A172 (cell line): ENCODE measurements at regions not wholly inside any gene's neighbourhood (a gene's known extent, or its start where the extent isn't known, plus 50 kb on each side); places are given as distances from the start of the nearest gene placed in this dataset.

Source experiments
- DNase-seq: peaks from one replicate; pipeline ENCODE4 v3.0.0-alpha.2; 2015; ENCODE audit warnings: low spot score

DNA sequence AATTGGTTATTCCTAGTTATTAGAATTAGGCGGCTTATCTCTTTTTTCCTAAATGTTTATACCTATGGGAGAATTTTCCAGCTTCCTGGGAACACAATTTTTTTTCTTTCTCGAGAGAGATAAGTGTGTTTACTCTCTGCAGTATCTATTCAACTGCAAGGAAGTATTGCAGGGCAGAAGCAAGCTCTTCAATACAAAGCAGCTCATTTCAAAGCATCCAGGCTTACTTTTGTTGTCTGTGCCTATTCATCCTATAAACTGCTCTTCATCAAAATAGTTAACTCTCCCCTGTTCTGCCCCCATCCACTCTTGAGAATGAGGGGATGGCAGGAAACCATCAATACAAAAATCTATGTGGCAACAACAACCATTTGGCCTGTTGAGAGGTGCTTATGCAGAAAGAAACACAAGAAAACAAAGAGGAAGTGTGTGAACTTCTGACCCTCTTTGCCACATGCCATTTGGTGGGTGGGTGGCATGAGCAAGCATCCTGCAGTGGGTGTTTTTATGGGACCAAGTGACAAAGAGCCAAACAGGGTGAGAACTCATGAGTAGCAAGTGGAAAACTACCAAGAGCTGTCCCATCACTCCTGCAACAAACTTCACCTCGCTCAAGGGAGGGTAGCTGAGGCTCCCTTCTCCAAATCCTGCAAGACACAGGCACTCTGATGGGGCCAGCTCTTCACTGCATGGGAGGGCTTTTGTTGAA is 50.6 kb upstream of the MRPS6 start:
- peak; percentile 28 for DNase-seq

DNA sequence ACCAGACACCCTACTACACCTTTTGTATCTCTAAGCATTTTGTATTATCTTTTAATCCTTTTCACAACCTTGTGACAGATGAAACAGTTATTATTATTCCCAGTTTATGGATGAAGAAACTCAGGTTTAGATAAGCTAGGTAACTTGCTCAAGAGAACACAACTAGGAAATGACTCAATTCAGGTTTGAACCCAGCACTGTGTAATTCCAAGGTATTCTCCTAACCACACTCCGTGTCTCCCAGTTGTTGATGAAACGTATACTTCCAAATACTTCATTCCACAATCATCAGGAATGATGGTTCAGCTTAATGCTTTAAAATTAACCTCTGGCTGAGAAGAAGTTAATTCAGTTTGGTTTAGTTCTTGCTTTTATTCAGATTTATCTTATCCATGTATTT is 51.7 kb upstream of the MRPS6 start:
- no peak for DNase-seq

DNA sequence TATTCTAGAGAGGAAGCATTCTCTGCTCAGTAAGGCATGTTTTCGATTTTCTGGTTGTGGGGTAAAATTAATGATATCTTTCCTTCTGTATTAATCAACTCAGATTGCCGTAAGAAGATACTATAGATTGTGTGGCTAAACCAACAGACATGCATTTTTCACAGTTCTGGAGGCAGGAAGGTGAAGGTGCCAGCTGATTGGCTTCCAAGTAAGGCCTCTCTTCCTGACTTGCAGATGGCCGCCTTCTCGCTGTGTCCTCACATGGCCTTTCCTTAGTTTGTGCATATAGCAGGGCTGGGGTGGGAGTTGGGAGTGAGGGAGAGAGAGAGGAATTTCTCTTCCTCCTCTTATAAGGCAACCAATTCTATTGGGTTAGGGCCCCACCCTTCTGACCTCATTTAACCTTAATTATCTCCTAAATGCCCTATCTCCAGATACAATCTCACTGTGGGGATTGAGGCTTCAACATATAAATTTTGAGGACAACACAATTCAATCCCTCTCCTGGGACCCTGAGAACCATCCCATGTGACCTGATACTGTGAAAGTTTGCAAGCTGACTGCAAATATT is 52.3 kb upstream of the MRPS6 start:
- DNase-seq, result no peak

DNA sequence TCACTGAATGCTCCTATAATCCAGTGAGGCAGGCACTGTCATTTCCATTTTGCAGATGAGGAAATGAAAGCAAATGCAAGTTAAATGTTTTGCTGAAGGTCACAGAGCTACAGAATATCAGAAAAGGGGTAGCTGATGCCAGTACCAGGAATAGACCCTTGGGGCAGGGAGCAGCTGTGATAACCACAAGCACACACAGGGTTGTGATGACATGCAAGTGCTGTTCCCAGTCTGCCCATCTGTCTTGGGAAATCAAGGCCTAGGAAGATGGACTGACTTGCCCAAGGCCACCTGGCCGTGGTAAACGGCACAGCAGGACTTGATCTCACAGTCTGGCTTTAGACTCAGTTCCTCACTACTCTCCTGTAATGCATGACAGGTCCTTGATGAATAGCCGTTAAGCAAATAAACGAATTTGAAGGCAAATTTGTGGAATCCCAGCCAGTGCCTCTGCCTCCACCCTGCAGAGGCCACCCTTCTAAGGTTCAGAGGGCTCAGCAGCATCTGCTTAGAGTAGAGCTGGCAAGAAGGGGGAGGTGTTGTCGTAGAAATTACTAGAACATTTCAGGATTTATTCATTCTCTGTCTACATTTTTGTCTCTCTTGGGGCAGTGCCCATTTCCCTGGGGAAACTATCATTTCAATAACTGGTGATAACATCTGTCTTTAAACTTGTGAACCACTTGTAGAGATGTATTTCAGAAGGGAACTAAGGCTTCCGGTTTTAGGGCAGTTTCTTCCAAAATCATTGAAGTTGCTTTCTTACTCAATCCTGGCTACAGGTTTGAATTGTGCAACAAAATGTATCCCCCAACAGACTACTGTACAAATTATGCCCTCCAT is 53.2 kb upstream of the MRPS6 start:
- DNase-seq, result peak; percentile 57

DNA sequence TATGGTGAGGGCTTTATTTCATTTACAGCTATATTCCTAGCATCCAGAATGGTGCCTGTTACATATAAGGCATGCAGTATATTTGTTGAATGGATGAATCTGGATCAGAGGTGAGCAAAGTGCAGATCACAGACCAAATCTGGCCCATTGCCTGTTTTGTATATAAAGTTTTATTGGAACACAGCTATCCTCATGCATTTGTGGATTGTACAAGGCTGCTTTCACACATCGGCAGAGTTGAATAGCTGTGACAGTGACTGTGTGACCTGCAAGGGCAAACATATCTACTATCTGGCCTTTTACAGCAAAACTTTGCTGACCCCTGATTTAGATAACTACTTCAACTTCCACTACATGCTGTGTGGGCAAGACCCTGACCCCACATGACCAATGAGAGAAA is 54.0 kb upstream of the MRPS6 start:
- no peak for DNase-seq

DNA sequence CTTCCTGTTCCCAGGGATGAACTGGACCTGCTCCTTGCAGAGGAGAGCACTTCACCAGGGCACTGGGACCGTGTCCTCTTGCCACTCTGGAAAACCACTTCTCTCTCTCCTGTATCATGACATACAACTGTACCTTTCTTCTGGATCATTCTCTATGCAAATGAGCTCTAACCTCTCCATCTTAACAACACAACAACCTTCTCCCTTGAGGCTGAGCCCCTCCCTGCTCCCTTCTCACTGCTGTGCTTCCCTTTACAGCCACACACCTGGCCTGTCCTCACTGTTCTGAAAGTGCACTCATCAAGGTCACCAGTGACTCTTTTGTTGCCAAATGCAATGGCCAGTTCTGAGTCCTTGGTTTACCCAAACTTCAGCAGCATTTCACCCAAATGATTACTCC is 54.5 kb upstream of the MRPS6 start:
- DNase-seq, result no peak

DNA sequence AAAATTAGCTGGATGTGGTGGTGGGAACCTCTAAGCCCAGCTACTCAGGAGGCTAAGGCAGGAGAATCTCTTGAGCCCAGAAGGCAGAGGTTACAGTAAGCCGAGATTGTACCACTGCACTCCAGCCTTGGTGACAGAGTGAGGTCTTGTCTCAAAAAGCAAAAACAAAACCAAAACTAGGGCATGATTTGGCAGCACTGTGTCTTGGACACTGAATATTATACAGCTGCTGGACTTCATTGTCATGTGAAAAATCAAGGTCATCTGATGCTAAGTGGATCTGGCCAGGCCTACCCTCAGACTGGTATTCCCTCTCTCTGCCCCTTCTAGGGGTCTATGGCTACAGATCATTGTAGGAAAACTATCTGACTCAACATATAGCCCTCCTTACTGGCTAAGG is 55.2 kb upstream of the MRPS6 start:
- DNase-seq, result no peak

DNA sequence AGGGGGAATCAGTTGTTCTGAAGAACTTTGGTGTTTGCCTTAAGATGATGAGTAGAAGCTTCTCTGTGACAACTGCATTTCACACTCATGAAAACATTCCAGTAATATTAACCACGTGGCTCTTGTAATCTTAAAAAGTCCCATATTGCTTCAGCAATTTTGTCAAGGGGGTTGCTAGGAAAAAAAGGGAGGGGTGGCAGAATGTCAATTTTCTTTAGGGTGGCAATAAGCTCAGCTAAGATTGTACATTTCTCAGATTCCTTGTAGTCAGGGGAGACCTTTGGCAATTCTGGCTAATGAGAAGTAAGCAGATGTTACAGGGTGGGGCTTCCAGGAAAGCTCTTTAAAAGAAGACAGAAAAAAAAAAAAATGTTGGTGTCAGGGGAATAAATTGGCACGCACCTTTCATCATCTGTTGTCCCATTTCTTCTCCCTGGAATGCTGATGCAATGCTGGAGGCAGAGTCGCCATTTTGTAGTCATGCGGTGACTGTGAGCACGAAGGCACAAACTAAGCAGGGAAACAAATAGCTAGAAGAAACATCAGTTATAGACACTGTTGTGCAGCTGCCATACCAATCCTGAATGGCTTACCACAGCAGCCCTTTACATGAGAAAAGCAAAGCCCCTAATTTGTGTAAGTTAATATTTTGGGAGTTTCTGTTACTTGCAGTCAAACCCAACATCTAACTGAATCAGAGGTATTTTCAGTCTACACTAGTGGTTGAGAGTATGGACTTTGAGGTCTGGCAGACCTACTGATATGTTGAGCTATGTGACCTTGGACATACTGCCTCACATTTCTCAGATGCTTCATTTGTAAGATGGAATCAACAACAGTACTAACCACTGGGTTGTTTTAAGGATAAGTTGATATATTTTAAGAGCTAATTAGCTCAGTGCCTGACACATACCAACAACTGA is 56.1 kb upstream of the MRPS6 start:
- DNase-seq, result no peak

DNA sequence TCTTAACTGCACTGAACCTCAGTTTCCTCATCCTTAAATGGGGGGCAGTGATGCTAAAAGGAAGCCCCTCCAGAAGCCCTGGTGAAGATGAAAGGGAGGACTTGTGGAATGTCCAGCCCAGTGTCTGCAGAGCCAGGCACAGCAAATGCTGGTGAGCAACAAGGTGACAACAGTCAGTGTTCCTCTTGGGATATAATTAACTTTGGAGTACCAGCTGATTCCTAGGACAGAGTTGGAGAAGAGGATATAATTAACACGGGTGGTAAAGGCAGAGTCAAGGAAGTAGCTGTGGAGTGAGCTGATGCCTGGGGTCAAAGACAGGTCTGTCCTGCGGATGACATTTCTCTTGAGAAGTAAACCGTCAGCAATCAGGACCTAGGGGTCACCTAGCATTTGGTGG is 60.7 kb upstream of the MRPS6 start:
- DNase-seq, result no peak

DNA sequence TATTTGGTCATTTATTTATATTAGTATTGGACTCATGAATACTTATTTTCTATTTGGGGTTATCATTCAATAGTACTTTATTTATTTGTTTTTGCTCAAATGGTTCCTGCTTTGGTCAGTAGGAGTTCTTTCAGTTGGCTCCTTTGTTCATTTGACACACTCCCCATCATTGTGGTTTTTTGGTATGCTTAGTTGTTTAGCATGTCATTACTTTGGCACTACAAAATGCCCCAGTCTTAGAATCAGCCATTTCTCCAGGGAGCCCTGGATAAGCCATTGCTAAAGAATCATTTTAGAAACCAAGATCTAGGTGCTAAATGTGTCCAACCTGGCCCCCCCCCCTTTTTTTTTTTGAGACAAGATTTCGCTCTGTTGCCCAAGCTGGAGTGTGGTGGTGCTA is 61.7 kb upstream of the MRPS6 start:
- DNase-seq, result no peak

DNA sequence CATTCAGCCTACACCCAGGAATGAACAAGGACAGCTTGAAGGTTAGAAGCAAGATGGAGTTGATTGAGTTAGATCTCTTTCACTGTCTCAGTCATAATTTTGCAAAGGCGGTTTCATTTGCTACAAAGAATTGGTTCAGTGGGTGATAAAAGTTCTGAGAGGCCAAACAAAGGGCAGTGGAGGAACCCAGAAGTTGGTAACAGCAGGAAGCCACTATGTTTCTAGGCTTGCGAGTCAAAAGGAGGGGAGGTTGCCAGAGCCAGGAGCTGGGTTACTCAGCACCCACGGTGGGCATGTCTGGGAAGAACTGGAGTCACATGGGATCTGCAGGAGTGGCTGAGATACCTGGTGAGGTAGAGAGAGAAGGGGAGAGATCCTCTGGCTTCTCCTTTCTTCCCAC is 64.2 kb upstream of the MRPS6 start:
- DNase-seq, result no peak

DNA sequence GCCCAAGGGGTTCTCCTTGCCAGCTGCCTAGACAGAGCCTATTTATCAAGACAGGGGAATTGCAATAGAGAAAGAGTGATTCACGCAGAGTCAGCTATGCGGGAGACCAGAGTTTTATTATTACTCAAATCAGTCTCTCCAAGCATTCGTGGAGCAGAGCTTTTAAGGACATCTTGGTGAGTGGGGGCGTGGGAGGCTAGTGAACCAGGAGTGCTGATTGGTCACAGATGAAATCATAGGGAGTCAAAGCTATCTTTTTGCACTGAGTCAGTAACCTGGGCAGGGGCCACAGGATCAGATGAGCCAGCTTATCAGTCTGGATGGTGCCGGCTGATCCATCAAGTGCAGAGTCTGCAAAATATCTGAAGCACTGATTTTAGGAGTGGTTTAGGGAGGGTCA is 64.8 kb upstream of the MRPS6 start:
- DNase-seq, result no peak

DNA sequence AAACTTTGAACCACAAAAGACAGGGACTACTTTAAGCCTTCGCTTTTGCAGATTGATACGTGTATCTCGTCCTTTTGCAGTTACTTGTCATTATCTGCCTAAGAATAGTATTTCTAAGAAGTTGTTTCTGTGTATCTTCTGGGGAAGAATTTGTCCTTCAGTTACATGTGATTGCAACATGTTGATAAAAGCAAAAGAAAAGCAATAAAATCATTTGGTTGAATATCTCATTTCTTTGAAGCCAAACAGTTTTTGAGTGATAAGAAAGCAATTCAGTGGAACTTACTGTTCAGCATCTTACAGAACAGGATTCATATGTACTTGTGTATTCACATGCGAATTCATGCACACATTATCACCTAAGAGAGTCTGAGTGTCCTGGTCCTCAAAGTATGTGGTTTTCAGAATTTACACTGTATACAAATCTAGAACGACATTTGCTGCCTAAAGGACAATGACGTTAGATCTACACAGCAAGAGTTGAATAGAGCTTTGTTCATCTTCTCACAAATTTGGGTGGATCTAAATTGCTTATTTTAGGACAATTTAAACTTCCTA is 66.7 kb upstream of the MRPS6 start:
- no peak for DNase-seq

DNA sequence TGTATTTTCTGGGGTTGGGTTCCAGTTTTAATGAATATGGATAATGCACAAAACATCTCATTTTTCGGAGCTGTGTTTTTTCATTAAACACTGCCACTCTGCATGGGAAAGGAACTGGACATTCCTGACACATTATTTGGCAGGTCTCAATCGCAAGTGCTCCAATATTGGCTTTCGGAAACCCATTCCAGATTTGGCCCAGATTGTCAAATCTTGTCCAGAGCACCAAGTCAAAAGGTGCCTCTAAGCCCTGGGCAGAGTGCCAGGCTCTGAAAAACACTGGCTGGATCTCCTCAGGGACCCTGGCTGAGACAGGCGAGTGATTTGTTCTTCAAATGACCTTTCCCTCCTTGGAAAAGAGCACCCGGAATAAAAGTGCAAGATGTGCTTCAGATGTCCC is 68.4 kb upstream of the MRPS6 start:
- DNase-seq, result no peak

DNA sequence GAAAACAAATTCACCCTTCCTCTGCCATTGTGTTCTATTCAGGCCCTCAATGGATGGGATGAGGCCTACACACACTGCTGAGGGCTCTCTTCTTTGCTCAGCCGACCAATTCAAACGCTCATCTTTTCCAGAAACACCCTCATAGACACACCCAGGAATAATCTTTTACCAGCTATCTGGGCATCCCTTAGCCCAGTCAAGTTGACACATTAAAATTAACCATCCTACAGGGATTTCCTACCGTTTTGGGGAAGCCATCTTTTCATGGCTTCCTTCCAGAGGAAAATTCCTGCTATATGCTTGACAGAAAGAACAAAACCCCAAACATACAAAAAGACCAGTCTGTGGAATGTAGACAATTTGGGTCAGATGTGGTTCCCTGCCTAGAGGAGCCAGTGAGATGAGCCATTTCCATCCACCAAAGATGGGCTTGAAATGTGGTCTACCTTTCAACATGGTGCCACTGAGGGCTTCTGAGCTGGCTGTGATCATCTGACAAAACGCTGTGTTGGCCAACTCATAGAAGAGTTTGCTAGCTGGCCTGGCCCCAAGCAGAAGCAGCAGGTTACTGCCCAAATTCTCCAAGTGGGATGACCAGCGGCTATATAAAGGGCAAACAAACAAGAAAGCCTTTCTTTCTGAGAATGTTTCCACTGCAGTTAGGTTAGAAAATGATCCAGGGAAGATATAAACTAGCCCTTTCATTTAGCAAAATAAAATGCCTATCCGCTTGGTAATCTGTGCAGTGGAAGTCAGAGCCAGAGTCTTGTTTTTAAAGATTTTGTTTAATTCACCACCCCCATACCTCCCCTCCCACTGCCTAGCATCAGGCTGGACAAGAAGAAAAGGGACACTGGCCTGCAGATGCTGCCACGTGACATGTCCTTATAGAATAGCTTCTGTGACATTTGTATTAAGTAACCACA is 69.1 kb upstream of the MRPS6 start:
- no peak for DNase-seq

DNA sequence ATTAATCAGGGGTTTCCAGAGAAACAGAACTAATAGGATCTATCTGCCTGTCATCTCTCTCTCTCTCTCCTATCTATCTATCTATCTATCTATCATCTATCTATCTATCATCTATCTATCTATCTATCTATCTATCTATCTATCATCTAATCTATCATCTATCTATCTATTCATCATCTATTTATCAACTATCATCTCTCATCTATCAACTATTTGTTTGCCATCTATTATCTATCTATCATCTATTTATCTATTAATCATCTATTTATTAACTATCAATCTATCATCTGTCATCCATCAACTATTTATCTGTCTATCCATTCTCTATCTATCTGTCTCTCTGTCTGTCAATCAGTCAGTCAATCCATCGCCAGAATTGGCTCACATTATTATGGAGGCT is 70.0 kb upstream of the MRPS6 start:
- no peak for DNase-seq

DNA sequence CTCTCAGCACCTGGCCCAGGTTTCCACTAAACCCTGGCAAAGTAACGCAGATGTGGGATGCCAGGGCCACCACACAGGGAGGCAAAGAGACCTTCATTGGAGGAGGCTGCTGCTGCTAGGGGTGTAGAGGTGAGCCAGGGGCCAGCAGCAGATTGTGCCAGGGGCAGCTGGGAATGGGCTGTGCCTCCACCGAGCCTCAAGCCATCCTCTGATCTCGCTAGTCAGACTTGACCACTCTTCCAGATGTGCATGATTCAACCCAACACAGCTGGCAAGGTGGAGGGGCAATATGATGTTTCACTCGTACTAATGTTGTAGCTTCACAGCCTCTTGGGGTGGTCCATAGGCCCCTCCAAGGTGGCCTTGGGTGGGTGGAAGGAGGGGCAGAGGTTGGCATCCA is 73.0 kb upstream of the MRPS6 start:
- DNase-seq, result no peak

DNA sequence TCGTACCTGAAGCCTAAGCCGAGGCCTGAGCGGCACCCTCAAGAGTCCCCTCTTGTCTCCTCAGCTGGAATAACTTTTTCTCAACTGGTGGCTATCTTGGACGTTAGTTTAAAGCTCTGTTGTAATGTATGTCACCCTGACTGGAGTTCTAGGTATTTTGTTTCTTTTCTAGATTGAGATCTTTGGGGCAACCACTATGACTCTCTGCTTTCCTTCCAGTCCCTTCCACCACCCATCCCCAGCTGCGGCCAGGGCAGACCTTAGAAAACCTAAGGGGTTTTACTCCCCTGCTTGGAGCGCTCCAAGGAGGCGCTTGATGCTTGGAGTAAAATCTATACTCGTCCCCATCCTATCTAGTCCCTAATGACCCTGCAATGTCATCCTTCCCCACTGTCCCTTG is 74.6 kb upstream of the MRPS6 start:
- no peak for DNase-seq

DNA sequence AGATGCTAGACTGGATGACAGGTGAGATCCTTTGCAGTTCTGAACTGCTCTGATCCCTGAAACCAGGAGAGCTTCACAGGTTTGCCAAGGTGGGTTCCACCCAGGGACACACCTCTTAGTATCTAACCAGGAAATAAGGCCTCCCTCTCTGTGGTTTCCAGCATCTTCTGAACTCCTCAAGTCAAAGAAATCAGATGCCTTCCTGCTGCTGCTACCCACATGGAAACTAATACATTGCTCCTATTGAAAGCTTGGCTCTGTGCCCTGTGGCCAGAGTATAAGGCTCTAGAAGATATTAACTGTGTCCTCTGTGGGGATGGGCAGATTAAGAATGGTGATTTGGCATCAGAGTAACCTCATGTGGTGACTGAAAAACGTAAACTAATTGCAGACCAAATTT is 75.0 kb upstream of the MRPS6 start:
- no peak for DNase-seq

DNA sequence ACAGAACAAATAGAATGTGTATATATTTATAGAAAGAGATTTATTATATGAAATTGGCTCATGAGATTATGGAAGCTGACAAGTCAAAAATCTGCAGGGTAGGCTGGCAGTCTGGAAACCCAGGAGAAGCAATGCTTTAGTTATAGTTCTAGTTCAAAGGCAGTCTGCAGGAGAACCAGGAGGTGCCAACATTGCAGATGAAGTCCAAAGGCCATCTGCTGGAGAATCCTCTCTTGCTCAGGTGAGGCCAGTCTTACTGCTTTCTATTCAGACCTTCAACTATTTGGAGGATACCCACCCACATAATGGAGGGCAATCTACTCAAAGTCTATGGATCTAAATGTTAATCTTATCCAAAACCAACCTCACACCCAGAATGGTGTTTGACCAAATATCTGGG is 75.9 kb upstream of the MRPS6 start:
- no peak for DNase-seq

DNA sequence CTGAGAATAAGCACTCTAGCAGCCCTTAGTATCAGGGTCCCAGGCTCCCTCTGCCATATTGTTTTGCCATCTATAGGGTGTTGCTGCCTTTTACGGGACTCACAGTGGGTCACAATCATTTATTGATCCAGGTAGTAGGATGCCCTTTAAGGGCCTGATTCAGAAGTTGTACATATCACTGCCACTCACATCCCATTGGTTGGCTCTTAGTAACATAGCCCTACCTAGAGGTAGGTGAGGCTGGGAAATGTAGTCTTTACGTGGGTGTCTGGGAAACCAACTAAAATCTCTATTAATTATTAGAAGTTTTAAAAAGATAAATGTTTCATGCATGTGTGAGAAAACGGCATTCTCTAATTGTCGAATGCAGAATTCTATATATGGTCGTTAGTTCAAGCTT is 78.8 kb upstream of the ATP5PO start:
- DNase-seq, result no peak
